HS-5 (cell line): ENCODE measurements at regions not wholly inside any gene's neighbourhood (a gene's known extent, or its start where the extent isn't known, plus 50 kb on each side); places are given as distances from the start of the nearest gene placed in this dataset.
A peak's percentile ranks its signal among the peaks of the same experiment; 100 is the strongest.

ENCODE experiments used
- DNase-seq: peaks from one replicate; pipeline ENCODE4 v3.0.0-alpha.2; 2012; ENCODE audit warnings: low read depth

DNA sequence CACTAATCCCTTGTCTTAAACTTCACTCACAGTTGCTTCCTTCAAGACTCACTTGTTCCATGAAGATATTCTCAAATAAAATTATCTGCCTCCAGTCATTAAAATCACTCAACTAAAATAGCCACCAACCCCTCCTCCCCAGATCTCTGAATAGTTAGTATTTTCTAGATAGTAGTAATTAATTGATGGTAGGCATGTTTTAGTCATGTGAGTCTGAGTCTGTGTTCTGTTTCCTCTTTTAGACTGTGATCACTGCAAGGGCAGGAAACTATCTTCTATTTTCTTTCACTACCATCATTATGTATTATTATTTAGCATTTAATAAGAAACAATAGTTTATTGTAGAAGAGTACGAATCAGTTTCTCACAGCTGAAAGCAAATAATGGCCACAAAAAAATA is 1080.5 kb downstream of the IGSF11 start:
- DNase-seq: no peak

DNA sequence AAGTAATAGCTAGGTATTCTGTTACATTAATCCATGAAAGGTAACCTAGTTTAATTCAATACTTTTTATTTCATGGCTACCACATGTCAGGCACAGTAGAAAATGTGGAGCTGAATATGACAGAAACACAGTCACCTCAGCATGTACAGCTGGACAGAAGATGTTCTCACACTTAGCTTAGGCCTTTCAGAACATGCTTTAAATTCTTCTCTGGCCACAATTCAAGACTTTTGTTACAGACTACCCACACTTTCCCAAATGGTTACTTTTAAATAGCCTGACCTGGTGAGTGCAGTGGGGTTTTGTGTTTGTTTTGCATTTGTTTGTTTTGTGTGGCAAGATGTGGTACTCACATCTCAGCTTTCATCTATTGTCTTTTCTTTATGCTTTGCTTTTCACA is 1079.5 kb downstream of the IGSF11 start:
- DNase-seq: no peak

DNA sequence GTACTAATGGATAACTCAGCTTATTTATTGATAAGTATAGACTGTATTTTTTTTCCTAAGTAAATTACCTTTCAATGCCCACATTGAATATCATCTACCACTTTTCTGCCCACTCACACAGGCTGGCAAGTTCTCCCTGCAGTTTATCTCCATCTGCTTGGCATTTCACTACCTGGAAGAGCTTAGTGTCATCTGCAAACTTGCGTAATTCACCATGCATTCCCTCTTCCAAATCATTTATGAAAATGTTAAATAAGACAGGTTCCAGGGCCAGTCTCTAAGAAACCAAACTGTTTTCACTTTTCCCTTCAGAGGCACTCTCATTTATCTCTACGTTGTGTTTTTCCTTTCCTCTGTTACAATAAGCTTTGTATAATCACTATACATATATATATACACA is 1076.6 kb downstream of the IGSF11 start:
- no peak for DNase-seq

DNA sequence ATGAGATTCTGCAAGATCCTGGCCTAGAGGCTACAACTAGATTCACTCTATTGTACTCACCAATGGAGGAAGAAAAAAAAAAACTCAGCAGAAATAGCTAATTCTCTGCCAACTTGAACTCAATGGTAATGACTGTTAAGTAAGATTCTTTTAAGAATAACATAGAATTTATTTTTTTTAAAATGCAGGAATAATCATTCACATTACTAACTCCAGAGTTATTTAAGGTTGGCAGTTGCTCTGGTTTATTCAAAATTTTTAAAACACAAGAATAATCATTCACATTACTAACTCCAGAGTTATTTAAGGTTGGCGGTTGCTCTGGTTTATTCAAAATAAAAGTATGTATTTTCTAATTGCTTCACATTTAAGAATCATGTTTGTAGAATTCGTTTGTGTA is 1071.9 kb downstream of the IGSF11 start:
- DNase-seq: peak; percentile 23

DNA sequence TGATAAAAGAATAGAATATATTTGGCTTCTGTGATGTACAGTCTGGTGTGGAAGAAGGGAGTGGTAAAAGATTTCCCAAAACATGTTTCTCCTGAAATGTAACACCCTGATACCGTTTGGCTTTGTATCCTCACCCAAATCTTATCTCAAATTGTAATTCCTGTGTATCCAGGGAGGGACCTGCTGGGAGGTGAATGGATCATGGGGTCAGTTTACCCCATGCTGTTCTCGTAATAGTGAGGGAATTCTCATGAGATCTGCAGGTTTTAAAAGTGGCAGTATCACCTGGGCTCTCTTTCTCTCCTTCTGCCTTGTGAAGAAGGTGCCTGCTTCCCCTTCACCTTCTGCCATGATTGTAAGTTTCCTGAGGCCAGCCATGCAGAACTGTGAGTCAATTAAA is 1070.8 kb downstream of the IGSF11 start:
- no peak for DNase-seq

DNA sequence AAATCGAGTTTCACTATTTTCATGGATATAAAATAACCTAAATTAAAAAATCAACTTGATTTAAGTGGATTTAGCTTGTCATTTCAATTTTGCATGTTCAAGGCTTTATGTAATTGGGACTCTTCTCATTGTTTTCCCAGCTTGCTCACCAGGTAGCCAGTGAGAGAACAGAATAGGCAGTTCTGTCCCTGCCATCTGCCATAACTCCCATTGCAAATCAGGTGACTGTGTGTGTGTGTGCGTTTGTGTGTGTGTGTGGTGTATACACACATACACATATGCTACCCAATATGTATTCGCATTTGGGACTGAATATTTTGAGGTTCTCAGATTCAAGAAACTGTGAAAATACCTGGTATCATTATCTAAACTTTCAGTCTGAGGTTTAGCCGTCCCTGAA is 1069.8 kb downstream of the IGSF11 start:
- DNase-seq: no peak

DNA sequence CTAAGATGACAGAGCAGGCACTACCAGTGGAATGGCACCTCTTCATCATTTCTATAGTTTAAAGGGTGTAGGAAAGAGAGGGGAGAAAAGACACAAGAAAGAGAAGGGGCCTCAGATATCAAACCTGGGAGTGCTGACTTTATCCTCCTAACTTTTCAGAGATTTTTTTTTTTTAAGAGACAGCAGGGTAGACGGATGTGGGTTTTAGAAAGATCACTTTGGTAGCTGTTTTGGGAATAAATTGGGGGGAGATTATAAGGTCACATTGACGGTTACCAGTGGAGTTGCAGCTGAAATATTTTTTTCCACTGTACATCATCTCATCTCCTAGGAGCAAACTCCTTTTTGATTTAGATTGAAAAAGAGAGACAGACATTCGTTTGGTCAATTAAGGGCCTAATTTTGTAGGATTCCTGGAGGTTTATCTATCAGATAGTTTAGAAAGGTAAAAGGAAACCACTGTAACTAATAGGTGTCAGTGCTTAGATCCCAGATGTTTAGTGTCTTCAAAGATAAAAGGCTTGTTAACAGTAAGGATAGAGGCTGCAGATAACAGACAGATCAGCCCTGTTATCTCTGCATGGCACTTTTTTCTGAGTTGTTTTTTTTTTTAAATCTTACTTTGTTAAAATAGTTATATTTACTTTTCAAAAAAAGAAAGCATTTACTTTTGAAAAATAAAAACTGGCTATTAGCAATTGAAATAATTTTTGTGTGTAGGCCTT is 1057.0 kb downstream of the IGSF11 start:
- no peak for DNase-seq

DNA sequence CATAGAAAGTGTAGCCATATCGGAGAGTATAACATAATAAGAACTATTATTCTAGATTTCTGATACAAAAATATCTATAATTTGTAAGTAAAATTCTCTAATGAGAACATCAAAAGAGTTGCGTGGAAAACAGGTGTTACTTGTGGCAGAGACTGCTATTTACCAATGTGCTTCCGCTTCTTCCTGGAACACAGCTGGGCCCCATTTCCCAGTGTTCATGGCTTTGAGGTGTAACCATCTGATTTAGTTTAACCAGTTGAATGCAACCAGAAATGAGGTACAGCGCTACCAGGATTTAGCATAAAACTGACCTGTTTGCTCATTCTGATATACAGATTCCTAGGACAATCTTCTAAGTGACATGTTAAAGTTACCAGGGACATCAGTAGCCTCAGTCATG is 1055.2 kb downstream of the IGSF11 start:
- DNase-seq: no peak

DNA sequence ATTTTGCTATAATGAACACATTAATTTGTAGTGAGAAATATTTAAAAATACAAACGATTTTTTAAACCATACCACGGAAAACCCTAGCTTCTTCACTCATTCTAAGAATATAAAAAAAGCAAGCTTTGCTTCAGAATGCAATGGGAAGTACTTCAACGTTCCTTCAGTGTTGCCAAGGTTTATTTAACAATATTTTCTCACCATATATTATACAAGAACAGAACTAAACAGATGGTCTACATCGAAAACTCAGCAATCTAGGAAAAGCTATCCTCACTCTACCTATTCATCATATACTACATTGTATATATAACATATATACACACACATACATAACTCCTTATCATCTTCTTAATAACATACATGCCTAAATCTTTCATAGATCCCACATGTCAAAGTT is 1047.4 kb downstream of the IGSF11 start:
- no peak for DNase-seq

DNA sequence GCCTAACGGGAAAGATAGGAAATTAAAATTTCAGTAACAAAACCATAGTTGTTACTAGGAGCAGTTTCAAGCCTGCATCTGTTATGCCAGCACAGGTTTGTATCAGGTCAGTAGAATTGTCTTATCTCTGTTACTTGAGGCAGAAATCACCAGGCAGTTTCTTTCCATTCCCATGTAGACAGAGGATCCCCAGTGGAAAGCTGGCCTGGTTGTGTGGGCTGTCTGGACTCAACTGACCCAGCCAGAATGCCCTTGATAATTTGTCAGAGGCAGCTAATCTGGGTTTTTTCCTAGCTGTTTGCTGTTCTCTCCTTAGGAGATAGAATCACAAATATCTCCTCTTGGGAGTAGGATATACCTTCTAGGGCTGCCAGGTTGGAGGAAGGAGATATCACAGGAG is 1044.7 kb downstream of the IGSF11 start:
- DNase-seq: no peak

DNA sequence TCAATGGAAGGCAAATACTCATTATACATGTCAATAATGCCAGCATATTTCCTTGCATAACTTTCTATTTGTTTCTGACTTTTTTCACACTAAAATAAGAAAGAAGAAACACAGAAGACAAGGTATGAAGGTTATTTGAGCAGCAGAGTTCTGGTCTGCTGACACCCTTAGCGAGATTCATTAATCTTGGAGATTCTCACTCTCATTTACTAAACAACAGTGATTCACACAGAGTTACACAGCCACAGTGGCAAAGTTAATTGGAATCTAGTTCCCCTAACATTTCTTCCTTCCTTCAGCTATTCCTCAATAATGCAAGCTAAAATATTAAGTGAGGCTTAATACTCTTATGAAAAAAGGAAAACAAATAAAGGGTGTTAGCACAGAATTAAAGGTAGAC is 1044.0 kb downstream of the IGSF11 start:
- DNase-seq: no peak

DNA sequence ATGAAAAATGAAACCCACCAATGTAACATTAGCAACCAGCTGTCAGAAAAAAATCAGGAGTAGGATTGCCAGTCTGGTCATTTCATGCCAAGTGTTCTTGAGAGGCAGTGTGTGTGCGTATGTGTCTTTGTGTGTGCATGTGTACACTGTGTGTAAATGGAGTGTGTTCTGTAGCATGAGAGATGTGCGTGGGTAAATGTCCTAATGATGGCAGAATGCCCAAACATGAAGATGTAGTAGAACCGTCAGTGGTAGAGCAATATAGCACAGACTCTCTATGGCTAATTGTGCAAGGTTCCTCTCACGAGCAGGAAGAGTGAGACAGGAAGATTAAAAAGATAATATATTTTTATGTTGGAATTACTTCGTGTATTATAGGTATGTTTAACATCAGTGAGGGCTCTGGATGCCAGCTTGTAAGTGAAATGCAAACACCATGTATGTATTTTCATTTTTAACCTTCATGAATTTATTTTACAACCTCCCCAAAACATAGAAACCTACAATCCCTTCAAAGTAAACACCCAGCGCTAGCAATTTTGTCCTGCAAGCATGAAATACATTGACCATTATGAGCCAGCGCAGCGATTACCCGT is 1038.7 kb downstream of the IGSF11 start:
- DNase-seq: no peak

DNA sequence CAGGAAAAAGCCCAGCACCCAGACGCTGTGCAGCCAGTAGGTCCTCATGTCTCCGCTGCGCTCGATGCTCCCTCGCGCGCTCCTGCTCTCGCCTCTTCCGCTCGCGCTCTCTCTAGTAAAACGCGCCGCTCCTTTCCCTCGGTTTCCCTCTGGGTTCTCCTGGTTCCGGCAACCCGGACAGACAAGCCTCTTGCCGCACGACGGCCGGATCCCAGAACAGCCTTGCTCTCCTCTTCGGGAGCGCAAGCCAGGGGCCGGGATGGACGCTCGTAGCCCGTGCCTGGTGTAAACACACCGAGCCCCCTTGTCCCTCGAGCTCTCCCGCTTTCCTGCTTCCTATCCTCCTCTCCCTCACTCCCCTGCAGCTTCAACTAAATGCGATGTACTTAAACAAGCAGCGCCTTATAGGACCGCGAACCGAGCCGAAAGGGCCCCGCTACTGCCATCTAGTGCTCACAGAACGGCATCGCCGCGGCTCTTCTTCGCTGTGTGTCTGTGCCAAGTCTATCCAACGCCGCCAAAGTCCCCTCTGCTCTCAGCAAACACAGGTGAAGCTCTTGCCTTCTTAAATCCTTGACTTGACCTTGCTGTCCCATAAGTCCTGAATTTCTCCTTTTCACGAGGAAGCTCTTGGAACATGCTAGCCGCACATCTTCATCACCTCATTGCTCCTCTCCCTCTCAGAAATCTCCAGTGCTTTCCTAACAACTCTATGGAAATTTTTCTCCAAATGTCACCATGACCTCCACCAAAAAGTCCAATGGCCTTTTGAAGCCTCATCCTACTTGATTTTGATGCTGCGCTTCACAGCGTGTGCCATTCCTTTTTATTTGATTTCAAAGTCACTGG is 1037.2 kb downstream of the IGSF11 start:
- peak; percentile 64 for DNase-seq

DNA sequence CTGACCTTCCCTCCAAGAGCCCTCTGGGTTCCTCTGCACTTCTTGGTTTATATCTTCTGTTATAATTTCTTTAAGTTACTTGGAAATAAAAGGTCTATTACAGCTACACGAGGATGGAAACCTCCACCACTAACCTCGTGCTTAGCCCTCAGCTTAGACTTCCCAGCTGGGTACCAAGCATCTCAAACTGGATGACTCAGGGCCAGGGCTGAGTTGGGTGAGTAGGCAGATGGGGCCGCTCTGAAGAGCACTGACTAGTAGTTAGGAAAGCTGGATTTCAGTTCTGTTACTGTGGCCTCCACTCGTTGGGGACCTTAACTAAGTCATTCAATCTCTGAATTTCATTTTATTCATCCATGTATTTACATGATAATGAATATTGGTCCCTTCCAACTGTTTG is 1036.6 kb downstream of the IGSF11 start:
- peak; percentile 25 for DNase-seq

DNA sequence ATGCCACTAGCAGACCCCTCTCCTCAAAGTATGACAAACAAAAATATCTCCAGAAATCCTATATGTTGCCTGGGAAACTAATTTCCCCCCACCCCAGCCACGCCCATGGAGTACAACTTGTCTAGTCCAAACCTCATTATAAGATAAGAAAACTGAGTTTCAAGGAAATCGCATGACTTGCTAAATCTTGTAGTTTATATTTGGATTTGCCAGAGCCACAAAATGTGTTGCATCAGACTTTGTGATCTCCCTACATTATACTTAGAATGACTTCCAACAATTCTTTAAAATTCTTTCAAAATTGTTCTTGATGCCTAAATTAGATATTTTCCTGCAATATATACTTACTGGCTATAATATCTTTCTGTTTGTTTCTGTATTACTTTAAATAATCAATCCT is 1034.4 kb downstream of the IGSF11 start:
- no peak for DNase-seq

DNA sequence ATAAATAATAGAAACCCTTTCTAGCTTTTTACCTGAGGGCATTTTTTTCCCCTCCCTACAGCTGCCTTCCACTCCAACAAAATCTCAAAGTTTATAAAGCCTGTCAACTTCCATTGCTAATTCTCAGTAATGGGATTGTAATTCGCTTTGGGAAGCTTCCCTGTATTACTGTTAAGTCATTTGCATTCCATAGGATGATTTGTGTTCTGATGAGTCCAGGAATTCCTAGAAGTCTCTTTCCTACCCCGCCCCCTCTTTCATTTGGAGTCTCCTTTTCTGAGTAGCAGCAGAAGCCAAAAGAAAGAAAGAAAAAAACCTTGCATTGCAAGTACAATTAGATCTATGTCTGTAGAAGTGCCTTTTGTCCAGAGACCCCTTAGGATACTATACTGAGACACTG is 1033.3 kb downstream of the IGSF11 start:
- no peak for DNase-seq

DNA sequence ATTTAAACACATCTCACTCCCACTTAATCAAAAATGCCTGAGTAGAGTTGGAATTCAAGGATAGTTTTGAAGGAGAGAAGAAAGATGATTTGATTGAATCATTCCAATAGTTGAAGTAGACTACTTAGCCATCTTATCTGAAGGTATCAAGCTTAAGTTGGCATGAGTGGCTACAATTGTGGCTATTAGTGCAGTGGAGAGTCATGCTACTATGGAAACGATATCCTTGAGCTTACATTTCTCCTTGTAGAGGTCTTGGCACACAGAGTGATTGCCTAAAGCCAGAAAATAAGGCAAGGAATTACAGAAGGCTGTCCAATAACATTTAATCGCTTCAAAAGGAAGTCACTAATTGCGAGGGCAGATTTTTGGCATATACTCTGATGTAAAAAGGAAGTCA is 1022.7 kb downstream of the IGSF11 start:
- no peak for DNase-seq

DNA sequence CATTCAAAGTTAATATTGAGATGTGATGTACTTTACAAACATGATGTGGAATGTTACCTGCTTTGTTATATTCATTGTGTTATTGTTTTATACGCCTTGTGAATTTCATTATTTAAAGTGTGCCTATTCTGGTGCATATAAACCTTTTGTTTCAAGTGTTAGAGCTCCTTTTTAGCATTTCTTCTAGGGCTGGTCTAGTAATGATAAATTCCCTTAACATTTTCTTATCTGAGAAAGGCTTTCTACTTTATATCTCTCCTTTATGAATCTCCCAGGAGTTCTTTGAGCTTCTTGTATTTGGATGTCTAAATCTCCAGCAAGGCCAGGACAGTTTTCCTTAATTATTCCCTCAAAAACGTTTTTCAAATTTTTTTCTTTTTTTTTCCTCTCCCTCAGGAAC is 1005.6 kb downstream of the IGSF11 start:
- DNase-seq: no peak

DNA sequence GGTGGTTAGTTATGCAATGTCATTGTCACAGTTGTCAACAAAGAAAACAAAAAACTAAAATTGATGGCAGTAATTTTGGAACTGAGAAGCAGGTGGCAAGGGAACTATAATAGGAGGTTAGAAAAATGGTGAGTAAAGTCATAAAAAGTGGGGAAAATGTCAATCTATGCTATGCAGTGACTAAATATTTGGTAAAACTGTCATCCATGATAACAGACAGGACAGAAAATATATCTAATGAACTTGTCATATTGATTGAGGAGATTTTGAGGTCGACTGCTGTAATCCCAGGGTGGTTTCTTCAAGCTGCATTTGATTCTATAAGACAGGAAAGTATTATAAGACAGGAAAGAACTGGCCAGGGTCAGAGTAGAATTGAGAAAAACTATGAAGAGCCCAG is 998.4 kb downstream of the IGSF11 start:
- DNase-seq: no peak

DNA sequence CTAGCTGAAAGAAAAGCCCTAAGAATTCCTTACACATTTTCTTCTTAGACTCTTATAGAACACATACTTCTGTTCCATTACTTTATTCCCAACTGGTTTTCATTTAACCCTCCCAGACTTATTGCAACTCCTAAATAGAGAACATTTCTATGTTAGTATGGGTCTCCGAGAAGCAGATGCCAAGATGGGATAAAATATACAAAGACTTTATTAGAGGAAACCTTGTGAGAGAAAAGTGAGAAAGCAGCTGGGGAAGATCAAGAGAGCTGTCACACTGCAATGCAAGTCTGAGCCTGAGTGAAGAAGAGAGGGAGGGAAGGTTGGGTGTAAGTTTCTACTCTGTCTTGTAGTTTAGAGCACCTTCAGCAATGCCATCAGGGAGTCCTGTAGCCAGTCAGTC is 979.3 kb downstream of the IGSF11 start:
- DNase-seq: no peak

DNA sequence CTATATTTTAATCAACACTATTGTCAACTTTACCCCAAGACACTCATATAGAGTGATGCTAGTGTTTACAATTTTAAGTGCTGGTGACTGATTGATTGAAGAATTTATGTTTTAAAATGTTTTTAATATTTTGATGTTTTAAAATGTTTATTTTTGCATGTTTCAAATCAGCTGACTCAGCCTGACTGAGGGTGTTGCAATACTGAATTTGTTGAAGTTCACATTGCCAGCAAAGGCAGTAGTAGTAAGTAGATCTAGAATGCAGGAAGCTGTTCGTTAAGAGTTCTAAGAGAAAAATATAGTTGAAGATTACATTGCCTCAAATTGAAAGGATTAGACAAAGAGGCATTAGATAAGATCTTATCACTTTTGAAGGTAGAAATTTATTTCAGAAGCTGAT is 977.6 kb downstream of the IGSF11 start:
- DNase-seq: no peak

DNA sequence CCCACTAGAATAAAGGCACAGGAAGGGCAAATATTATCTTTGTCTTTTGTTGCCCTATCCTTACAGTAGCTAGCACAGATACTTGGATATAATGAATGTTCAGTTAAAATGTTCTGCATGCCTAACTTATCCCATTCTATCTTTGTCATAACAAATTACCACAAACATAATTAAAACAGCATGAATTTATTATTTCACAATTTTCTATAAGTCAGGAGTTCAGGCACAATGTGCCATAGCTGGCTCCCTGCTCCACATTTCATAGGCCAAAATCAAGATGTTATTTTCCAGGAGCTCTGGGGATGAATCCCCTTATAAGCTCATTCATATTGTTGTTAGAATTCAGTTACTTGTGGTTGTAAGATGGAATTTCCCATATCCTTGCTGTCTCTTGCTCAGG is 975.5 kb downstream of the IGSF11 start:
- peak; percentile 24 for DNase-seq

DNA sequence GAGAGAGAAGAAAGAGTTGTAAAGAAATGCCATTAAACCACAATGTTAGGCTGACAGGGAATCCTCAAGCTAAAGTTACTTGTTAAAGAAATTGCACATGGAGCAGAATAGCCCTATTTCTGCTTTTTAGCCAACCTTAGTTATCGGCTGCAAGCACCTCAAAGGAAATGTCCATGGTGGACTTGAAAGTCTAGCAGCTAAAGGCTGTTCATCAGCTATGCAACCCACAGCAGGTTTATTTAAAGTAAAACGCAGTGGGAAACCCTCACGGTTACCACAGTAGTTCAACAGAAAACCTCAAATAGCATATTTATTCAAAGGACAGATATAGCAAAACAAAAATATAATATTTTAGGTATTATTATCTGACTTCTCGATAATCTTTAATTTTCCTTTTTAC is 967.2 kb downstream of the IGSF11 start:
- DNase-seq: no peak
